WTC11 (cell line): ENCODE measurements at regions not wholly inside any gene's neighbourhood (a gene's known extent, or its start where the extent isn't known, plus 50 kb on each side); places are given as distances from the start of the nearest gene placed in this dataset.

Experiments
- ATAC-seq: fragments of 200-7000 bp; cut with Tn5 transposase; 2 replicates; pipeline ENCODE4 v1.10.0; 2021; ENCODE audit warnings: mild to moderate bottlenecking, moderate library complexity
- CTCF ChIA-PET: fragments of 300-600 bp; sonication (Branson Sonifier 250); formaldehyde crosslinking; loops from one replicate; lab custom pipeline; 2021; ENCODE audit warnings: antibody characterized with exemption; lab: Charles Lee
- POLR2A ChIA-PET: fragments of 350-600 bp; sonication (Branson Sonifier 250); formaldehyde crosslinking; loops from one replicate; lab custom pipeline; 2021; ENCODE audit warnings: antibody characterized with exemption; lab: Charles Lee
- DNase-seq: peaks from one replicate; pipeline ENCODE4 v3.0.0; 2021; ENCODE audit warnings: low spot score
- H3K27ac Mint-ChIP-seq: 2 replicates; pipeline ENCODE4 v1.8.0; 2021; ENCODE audit warnings: mixed read lengths
- H3K27me3 Mint-ChIP-seq: 2 replicates; pipeline ENCODE4 v1.8.0; 2021; ENCODE audit warnings: low read depth, mild to moderate bottlenecking, moderate library complexity, mixed read lengths
- H3K36me3 Mint-ChIP-seq: 2 replicates; pipeline ENCODE4 v1.8.0; 2021; ENCODE audit warnings: mixed read lengths
- H3K4me1 Mint-ChIP-seq: 2 replicates; pipeline ENCODE4 v1.8.0; 2022; ENCODE audit warnings: mixed read lengths
- H3K4me3 Mint-ChIP-seq: 2 replicates; pipeline ENCODE4 v1.8.0; 2021; ENCODE audit warnings: mild to moderate bottlenecking, moderate library complexity, mixed read lengths
- H3K9me3 Mint-ChIP-seq: 2 replicates; pipeline ENCODE4 v1.8.0; 2021; ENCODE audit warnings: mixed read lengths
- CBFB ChIP-seq: sonication (generic); formaldehyde crosslinking; IDR thresholded peaks from 2 replicates; pipeline ENCODE4 v1.8.1; 2022; ENCODE audit warnings: mild to moderate bottlenecking, low read depth, missing genetic modification reagents
- EMX1 ChIP-seq: fragments of 250-450 bp; sonication (Bioruptor Pico); IDR thresholded peaks from 2 replicates; pipeline ENCODE4 v1.8.0; 2021; ENCODE audit warnings: mild to moderate bottlenecking
- FOXK1 ChIP-seq: sonication (generic); formaldehyde crosslinking; IDR thresholded peaks from 2 replicates; pipeline ENCODE4 v1.8.0; 2022; ENCODE audit warnings: mild to moderate bottlenecking, moderate library complexity, missing genetic modification reagents
- FOXP4 ChIP-seq: sonication (generic); formaldehyde crosslinking; IDR thresholded peaks from 2 replicates; pipeline ENCODE4 v1.8.0; 2022; ENCODE audit warnings: mild to moderate bottlenecking, missing genetic modification reagents
- IRF1 ChIP-seq: sonication (generic); formaldehyde crosslinking; IDR thresholded peaks from 2 replicates; pipeline ENCODE4 v1.8.0; 2023; ENCODE audit warnings: missing genetic modification reagents
- NFATC4 ChIP-seq: fragments of 250-450 bp; sonication (Bioruptor Pico); IDR thresholded peaks from 2 replicates; pipeline ENCODE4 v1.9.0; 2021; ENCODE audit warnings: mild to moderate bottlenecking
- RELA ChIP-seq: sonication (generic); formaldehyde crosslinking; IDR thresholded peaks from 2 replicates; pipeline ENCODE4 v1.8.1; 2022; ENCODE audit warnings: missing genetic modification reagents, mild to moderate bottlenecking, borderline replicate concordance
- SOX15 ChIP-seq: fragments of 250-450 bp; sonication (Bioruptor Pico); IDR thresholded peaks from 2 replicates; pipeline ENCODE4 v1.9.0; 2021; ENCODE audit warnings: mild to moderate bottlenecking
- STAT6 ChIP-seq: sonication (generic); formaldehyde crosslinking; conservative IDR thresholded peaks from 2 replicates; pipeline ENCODE4 v1.8.1; 2023; ENCODE audit warnings: mild to moderate bottlenecking, low read depth, missing genetic modification reagents, moderate library complexity
- TEAD1 ChIP-seq: sonication (generic); formaldehyde crosslinking; IDR thresholded peaks from 2 replicates; pipeline ENCODE4 v1.8.0; 2022; ENCODE audit warnings: mild to moderate bottlenecking, missing genetic modification reagents
- USF2 ChIP-seq: sonication (generic); formaldehyde crosslinking; IDR thresholded peaks from 2 replicates; pipeline ENCODE4 v1.8.1; 2023; ENCODE audit warnings: mild to moderate bottlenecking, missing genetic modification reagents, moderate library complexity
- ZNF263 ChIP-seq: sonication (generic); formaldehyde crosslinking; IDR thresholded peaks from 2 replicates; pipeline ENCODE4 v1.8.1; 2022; ENCODE audit warnings: low read depth, mild to moderate bottlenecking, moderate library complexity, missing genetic modification reagents
- ZNF416 ChIP-seq: fragments of 250-450 bp; sonication (Bioruptor Pico); IDR thresholded peaks from 2 replicates; pipeline ENCODE4 v1.9.0; 2021; ENCODE audit warnings: mild to moderate bottlenecking, inconsistent platforms
- ZNF532 ChIP-seq: fragments of 250-450 bp; sonication (Bioruptor Pico); IDR thresholded peaks from 2 replicates; pipeline ENCODE4 v1.9.0; 2021; ENCODE audit warnings: mild to moderate bottlenecking, borderline replicate concordance
- ZSCAN18 ChIP-seq: fragments of 250-450 bp; sonication (Bioruptor Pico); IDR thresholded peaks from 2 replicates; pipeline ENCODE4 v2.1.2; 2022; ENCODE audit warnings: mild to moderate bottlenecking, moderate library complexity

- no peak for TF ChIP-seq CBFB
Measured at GRCh38 chr11:23155503-23155902, 295.2 kb upstream of the CCDC179 start (continued).

GRCh38 chr11:23164022-23164421, 303.7 kb upstream of the CCDC179 start:
- DNase-seq: no peak
- Mint-ChIP-seq H3K27me3 (no peaks in the 10 kb centered on the region), H3K4me1 (peaks cover 14% of the 10 kb centered on the region), H3K9me3 (peaks cover 5% of the 10 kb centered on the region; the same call in 1 of the 2 replicates), H3K36me3 (no peaks in the 10 kb centered on the region), H3K27ac (no peak overlapping the region), H3K4me3 (no peak overlapping the region)
- no peak for TF ChIP-seq ZNF532 (CRISPR knock-in tag)
- no peak for TF ChIP-seq EMX1
- TF ChIP-seq FOXP4 (CRISPR knock-in tag): no peak
- no peak for TF ChIP-seq IRF1
- TF ChIP-seq ZSCAN18 (CRISPR knock-in tag): no peak
- TF ChIP-seq USF2 (CRISPR knock-in tag): no peak
- TF ChIP-seq FOXK1: no peak
- no peak for ATAC-seq
- ChIA-PET CTCF (no interaction called here), POLR2A (no interaction called here)

- Mint-ChIP-seq H3K36me3 (no peaks in the 10 kb centered on the region), H3K4me3 (no peak overlapping the region), H3K9me3 (peaks cover 5% of the 10 kb centered on the region; the same call in 1 of the 2 replicates), H3K27ac (no peak overlapping the region), H3K4me1 (peaks cover 29% of the 10 kb centered on the region), H3K27me3 (no peaks in the 10 kb centered on the region)
- TF ChIP-seq NFATC4 (CRISPR knock-in tag) (no peak), SOX15 (CRISPR knock-in tag) (no peak), RELA (CRISPR knock-in tag) (no peak), STAT6 (CRISPR knock-in tag) (no peak), ZNF263 (CRISPR knock-in tag) (no peak), ZNF532 (CRISPR knock-in tag) (no peak), TEAD1 (no peak), ZNF416 (no peak)
- CTCF ChIA-PET: no interaction called here
- no peak for DNase-seq
- POLR2A ChIA-PET: interaction anchor here (0.6 kb wide), 1 partner anchor 581 kb away, joined by 3 read pairs; no protein-coding TSS in a partner anchor
- ATAC-seq: no peak
Measured at GRCh38 chr11:23166376-23166775, 306.1 kb upstream of the CCDC179 start.
